A673 (cell line): ENCODE measurements at regions not wholly inside any gene's neighbourhood (a gene's known extent, or its start where the extent isn't known, plus 50 kb on each side); places are given as distances from the start of the nearest gene placed in this dataset.
"Not testable (repeated sequence)": the region's sequence is repeated elsewhere in the genome, so short reads cannot be mapped to it uniquely, and the experiment has no call there.

Source experiments
- EZH2 ChIP-seq: fragments of 200-600 bp; sonication (generic); IDR thresholded peaks from 2 replicates; pipeline ENCODE4 v1.6.1; 2017; ENCODE audit warnings: borderline replicate concordance, low read depth, mild to moderate bottlenecking, mixed read lengths, antibody characterized with exemption, low read length; ENCODE audit not compliant: poor library complexity, severe bottlenecking
- TF ChIP-seq, protein P1 (sequence below): fragments of 300-800, 200-600 bp; sonication (generic); conservative IDR thresholded peaks from 2 replicates; pipeline ENCODE4 v1.5.1; 2017; ENCODE audit warnings: low read depth, mild to moderate bottlenecking, antibody characterized with exemption, low read length, moderate library complexity, mixed read lengths

- not testable (repeated sequence) for TF ChIP-seq EZH2
- TF ChIP-seq, protein P1, sequence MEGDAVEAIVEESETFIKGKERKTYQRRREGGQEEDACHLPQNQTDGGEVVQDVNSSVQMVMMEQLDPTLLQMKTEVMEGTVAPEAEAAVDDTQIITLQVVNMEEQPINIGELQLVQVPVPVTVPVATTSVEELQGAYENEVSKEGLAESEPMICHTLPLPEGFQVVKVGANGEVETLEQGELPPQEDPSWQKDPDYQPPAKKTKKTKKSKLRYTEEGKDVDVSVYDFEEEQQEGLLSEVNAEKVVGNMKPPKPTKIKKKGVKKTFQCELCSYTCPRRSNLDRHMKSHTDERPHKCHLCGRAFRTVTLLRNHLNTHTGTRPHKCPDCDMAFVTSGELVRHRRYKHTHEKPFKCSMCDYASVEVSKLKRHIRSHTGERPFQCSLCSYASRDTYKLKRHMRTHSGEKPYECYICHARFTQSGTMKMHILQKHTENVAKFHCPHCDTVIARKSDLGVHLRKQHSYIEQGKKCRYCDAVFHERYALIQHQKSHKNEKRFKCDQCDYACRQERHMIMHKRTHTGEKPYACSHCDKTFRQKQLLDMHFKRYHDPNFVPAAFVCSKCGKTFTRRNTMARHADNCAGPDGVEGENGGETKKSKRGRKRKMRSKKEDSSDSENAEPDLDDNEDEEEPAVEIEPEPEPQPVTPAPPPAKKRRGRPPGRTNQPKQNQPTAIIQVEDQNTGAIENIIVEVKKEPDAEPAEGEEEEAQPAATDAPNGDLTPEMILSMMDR = not testable (repeated sequence)
These were observed 175.5 kb upstream of the DTNA start for GRCh38 chr18:34534642-34535041.
